Immature natural killer cell (primary cell): ENCODE measurements at regions not wholly inside any gene's neighbourhood (a gene's known extent, or its start where the extent isn't known, plus 50 kb on each side); places are given as distances from the start of the nearest gene placed in this dataset.

Source experiments
- DNase-seq, 3 donors: peaks; one replicate each; pipeline ENCODE4 v3.0.0; 2022; ENCODE audit warnings: mixed read lengths in 1 of 3
- H3K27ac Mint-ChIP-seq, 6 donors: one replicate each; pipeline ENCODE4 v1.8.0; 2020; ENCODE audit warnings: mixed read lengths in 6 of 6, mild to moderate bottlenecking in 5 of 6, inconsistent platforms in 4 of 6, moderate library complexity in 3 of 6
- H3K27me3 Mint-ChIP-seq, 3 donors: one replicate each; pipeline ENCODE4 v1.8.0; 2020 to 2021; ENCODE audit warnings: low read depth in 3 of 3, mild to moderate bottlenecking in 3 of 3, mixed read lengths in 3 of 3, moderate library complexity in 3 of 3, inconsistent platforms in 1 of 3
- H3K36me3 Mint-ChIP-seq, 3 donors: one replicate each; pipeline ENCODE4 v1.8.0; 2020; ENCODE audit warnings: mixed read lengths in 3 of 3, inconsistent platforms in 2 of 3, mild to moderate bottlenecking in 2 of 3
- H3K4me1 Mint-ChIP-seq, 2 donors: one replicate each; pipeline ENCODE4 v1.8.0; 2020; ENCODE audit warnings: inconsistent platforms in 2 of 2, mild to moderate bottlenecking in 2 of 2, mixed read lengths in 2 of 2, moderate library complexity in 1 of 2
- H3K4me3 Mint-ChIP-seq, 5 donors: one replicate each; pipeline ENCODE4 v1.8.0; 2020; ENCODE audit warnings: mild to moderate bottlenecking in 5 of 5, mixed read lengths in 5 of 5, inconsistent platforms in 3 of 5, moderate library complexity in 3 of 5
- H3K9me3 Mint-ChIP-seq, 6 donors: one replicate each; pipeline ENCODE4 v1.8.0; 2020; ENCODE audit warnings: mild to moderate bottlenecking in 6 of 6, mixed read lengths in 6 of 6, inconsistent platforms in 4 of 6, moderate library complexity in 3 of 6

- Mint-ChIP-seq H3K4me1 (no peaks in the 10 kb centered on the region), H3K27me3 (peaks cover 0 to 1% (median 0%) of the 10 kb centered on the region in 3 donors), H3K27ac (no peak overlapping the region), H3K9me3 (peaks cover 10 to 48% (median 14%) of the 10 kb centered on the region in 6 donors), H3K36me3 (no peaks in the 10 kb centered on the region), H3K4me3 (no peak overlapping the region)
- no peak for DNase-seq
Observed at GRCh38 chr2:78925258-78925657, 100.2 kb upstream of the REG3G start.

- Mint-ChIP-seq H3K27me3 (peaks cover 0 to 1% (median 0%) of the 10 kb centered on the region in 3 donors), H3K27ac (no peak overlapping the region), H3K36me3 (no peaks in the 10 kb centered on the region), H3K4me1 (no peaks in the 10 kb centered on the region), H3K9me3 (peaks cover 10 to 38% (median 16%) of the 10 kb centered on the region in 6 donors), H3K4me3 (no peak overlapping the region)
- no peak for DNase-seq
Observed at GRCh38 chr2:78928502-78928901, 97.0 kb upstream of the REG3G start.

GRCh38 chr2:78940998-78941397 is 84.5 kb upstream of the REG3G start:
- Mint-ChIP-seq H3K4me3 (no peak overlapping the region), H3K36me3 (no peaks in the 10 kb centered on the region), H3K27ac (no peak overlapping the region), H3K9me3 (peaks cover 5 to 23% (median 14%) of the 10 kb centered on the region in 6 donors), H3K27me3 (peaks cover 0 to 3% (median 0%) of the 10 kb centered on the region in 3 donors), H3K4me1 (no peaks in the 10 kb centered on the region)
- DNase-seq = no peak

GRCh38 chr2:78941751-78942150 is 83.8 kb upstream of the REG3G start:
- Mint-ChIP-seq H3K36me3 (no peaks in the 10 kb centered on the region), H3K9me3 (peaks cover 4 to 17% (median 7%) of the 10 kb centered on the region in 6 donors), H3K4me1 (no peaks in the 10 kb centered on the region)

GRCh38 chr2:78963881-78964280 is 61.6 kb upstream of the REG3G start:
- DNase-seq = no peak
- Mint-ChIP-seq H3K4me3 (no peak overlapping the region), H3K4me1 (no peaks in the 10 kb centered on the region), H3K36me3 (peaks cover 0 to 4% (median 0%) of the 10 kb centered on the region in 3 donors), H3K9me3 (peaks cover 2 to 22% (median 6%) of the 10 kb centered on the region in 6 donors), H3K27me3 (peaks cover 0 to 7% (median 2%) of the 10 kb centered on the region in 3 donors), H3K27ac (no peak overlapping the region)

More at GRCh38 chr2:78941751-78942150, 83.8 kb upstream of the REG3G start:
- H3K4me3 Mint-ChIP-seq = no peak overlapping the region
- no peak overlapping the region for H3K27ac Mint-ChIP-seq
- H3K27me3 Mint-ChIP-seq = peaks cover 0 to 3% (median 0%) of the 10 kb centered on the region in 3 donors
- DNase-seq = no peak

GRCh38 chr2:78967294-78967693 is 58.2 kb upstream of the REG3G start:
- Mint-ChIP-seq H3K9me3 (peaks cover 3 to 15% (median 7%) of the 10 kb centered on the region in 6 donors), H3K27ac (no peak overlapping the region), H3K27me3 (peaks cover 2 to 7% (median 2%) of the 10 kb centered on the region in 3 donors), H3K4me3 (no peak overlapping the region), H3K4me1 (no peaks in the 10 kb centered on the region), H3K36me3 (peaks cover 0 to 4% (median 0%) of the 10 kb centered on the region in 3 donors)
- DNase-seq = no peak

GRCh38 chr2:78973630-78974029 is 51.9 kb upstream of the REG3G start:
- peaks cover 0 to 2% (median 0%) of the 10 kb centered on the region in 3 donors for H3K27me3 Mint-ChIP-seq
- H3K27ac Mint-ChIP-seq = no peak overlapping the region
- DNase-seq = no peak
- H3K4me1 Mint-ChIP-seq = no peaks in the 10 kb centered on the region
- H3K36me3 Mint-ChIP-seq = no peaks in the 10 kb centered on the region
- H3K9me3 Mint-ChIP-seq = peaks cover 2 to 22% (median 10%) of the 10 kb centered on the region in 6 donors
- no peak overlapping the region for H3K4me3 Mint-ChIP-seq
